Common myeloid progenitor, CD34-positive (primary cell): ENCODE measurements at regions not wholly inside any gene's neighbourhood (a gene's known extent, or its start where the extent isn't known, plus 50 kb on each side); places are given as distances from the start of the nearest gene placed in this dataset.

Experiments used
- CTCF ChIA-PET: fragments of 350-600 bp; sonication (Branson Sonifier 250); formaldehyde crosslinking; loops from one replicate; lab custom pipeline; 2021; ENCODE audit warnings: antibody characterized with exemption; lab: Charles Lee
- POLR2A ChIA-PET: fragments of 350-600 bp; sonication (Branson Sonifier 250); formaldehyde crosslinking; loops from one replicate; lab custom pipeline; 2021; ENCODE audit warnings: antibody characterized with exemption; lab: Charles Lee
- DNase-seq, 3 donors: peaks; one replicate each; pipeline versions ENCODE4 v3.0.0 to v3.0.0-alpha.2; 2013
- H3K27ac ChIP-seq, 2 experiments: 1 replicate in 1 of 2; 2 replicates in 1 of 2; pipeline ENCODE4 v1.7.0; 2013; ENCODE audit warnings: inconsistent platforms in 2 of 2, low read length in 2 of 2, mild to moderate bottlenecking in 2 of 2, low read depth in 1 of 2, moderate library complexity in 1 of 2; ENCODE audit not compliant: severe bottlenecking in 2 of 2, insufficient read depth in 1 of 2, poor library complexity in 1 of 2
- H3K27me3 ChIP-seq, 5 experiments: replicated peaks in 2 of 5; 1 replicate in 3 of 5; 2 replicates in 2 of 5; pipeline versions ENCODE4 v1.6.1 to v1.7.0; 2013; ENCODE audit warnings: low read length in 4 of 5, mild to moderate bottlenecking in 2 of 5, moderate library complexity in 2 of 5, inconsistent platforms in 1 of 5; ENCODE audit not compliant: insufficient read depth in 5 of 5, control insufficient read depth in 4 of 5
- H3K36me3 ChIP-seq, 4 experiments: 1 replicate in 2 of 4; 2 replicates in 2 of 4; pipeline versions ENCODE4 v1.6.1 to v1.7.0; 2013; ENCODE audit warnings: low read length in 3 of 4, control low read depth in 1 of 4, mild to moderate bottlenecking in 1 of 4; ENCODE audit not compliant: control insufficient read depth in 4 of 4, insufficient read depth in 4 of 4
- H3K4me1 ChIP-seq, 4 experiments: 1 replicate in 3 of 4; 2 replicates in 1 of 4; pipeline versions ENCODE4 v1.6.1 to v1.7.1; 2013; ENCODE audit warnings: low read length in 3 of 4, mild to moderate bottlenecking in 3 of 4, control low read depth in 1 of 4, inconsistent platforms in 1 of 4, moderate library complexity in 1 of 4; ENCODE audit not compliant: control insufficient read depth in 4 of 4, insufficient read depth in 4 of 4; ENCODE audit errors: control extremely low read depth in 1 of 4
- H3K4me3 ChIP-seq, 7 experiments: 1 replicate in 4 of 7; 2 replicates in 3 of 7; pipeline versions ENCODE4 v1.5.1 to v1.7.0; 2013; ENCODE audit warnings: mild to moderate bottlenecking in 7 of 7, low read length in 6 of 7, moderate library complexity in 6 of 7, inconsistent platforms in 2 of 7, low read depth in 2 of 7, control low read depth in 1 of 7; ENCODE audit not compliant: insufficient read depth in 4 of 7, control insufficient read depth in 1 of 7; ENCODE audit errors: extremely low read depth in 1 of 7
- H3K9me3 ChIP-seq, 5 experiments: 1 replicate in 4 of 5; 2 replicates in 1 of 5; pipeline versions ENCODE4 v1.6.1 to v1.7.1; 2013; ENCODE audit warnings: low read length in 4 of 5, mild to moderate bottlenecking in 2 of 5, inconsistent platforms in 1 of 5, low read depth in 1 of 5, moderate library complexity in 1 of 5; ENCODE audit not compliant: control insufficient read depth in 4 of 5, insufficient read depth in 2 of 5; ENCODE audit errors: control extremely low read depth in 1 of 5
- WGBS: methylation state at CpG from one replicate; pipeline ENCODE4 v1.1.5; 2013; ENCODE audit not compliant: insufficient coverage; 5-methylcytosine and 5-hydroxymethylcytosine counted together

DNA sequence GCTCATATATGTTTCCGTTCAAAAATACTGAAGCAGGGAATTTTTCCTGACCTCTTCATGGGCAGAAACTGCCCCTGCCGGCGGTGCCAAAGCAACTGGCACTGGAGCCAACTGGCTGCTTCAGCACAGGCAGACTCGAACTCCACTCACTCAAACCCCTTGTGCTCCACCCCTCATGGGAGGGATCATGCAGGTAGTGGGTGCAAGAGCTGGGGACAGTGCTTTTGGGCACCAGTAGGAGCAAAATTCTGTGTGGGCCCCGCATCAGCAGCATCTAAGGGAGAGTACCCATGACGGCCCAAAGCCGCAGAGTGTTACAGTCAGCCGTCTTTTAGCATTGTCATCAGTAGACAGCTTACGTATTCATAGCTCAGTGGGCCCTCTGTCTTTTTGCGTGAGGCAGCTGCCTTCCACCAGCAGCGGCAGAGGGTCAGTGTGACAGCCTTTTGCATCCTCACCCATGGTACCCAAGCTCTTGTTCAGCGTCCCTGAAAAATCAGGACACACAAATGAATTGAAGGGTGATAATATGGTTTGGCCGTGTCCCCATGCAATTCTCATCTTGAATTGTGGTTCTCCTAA, 393.8 kb downstream of the SLITRK6 start:
- 98% methylated on average over 13 of the region's 13 CpGs for WGBS
- no peak for DNase-seq
- Histone ChIP-seq H3K4me3 (no peak overlapping the region), H3K4me1 (no peaks in the 10 kb centered on the region), H3K9me3 (no peaks in the 10 kb centered on the region), H3K27me3 (no peaks in the 10 kb centered on the region), H3K36me3 (no peaks in the 10 kb centered on the region), H3K27ac (no peak overlapping the region)
- CTCF ChIA-PET: no interaction called here
- POLR2A ChIA-PET: interaction anchor here (0.6 kb wide), 1 partner anchor 555 kb away, joined by 4 read pairs; no protein-coding TSS in a partner anchor

DNA sequence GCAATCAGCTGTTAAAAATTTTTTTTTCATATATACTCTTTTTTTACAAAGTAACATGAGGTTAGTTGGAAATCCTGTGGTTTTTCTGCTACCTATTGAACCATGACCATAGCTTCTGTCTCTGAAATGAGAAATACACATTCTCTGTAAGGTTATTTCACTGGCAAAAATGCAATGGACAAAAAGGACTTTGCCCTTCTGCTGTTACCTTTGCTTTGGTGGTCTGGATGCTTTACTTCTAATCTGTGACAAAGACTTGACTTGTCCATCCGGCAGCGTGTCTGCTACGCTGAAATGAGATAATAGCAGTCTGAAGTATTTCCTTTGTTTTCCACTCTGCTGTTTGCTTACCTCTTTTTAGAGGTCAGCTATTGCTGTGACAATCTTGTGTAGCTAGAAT, 412.8 kb downstream of the SLITRK6 start:
- Histone ChIP-seq H3K36me3 (no peaks in the 10 kb centered on the region), H3K27me3 (no peaks in the 10 kb centered on the region), H3K4me1 (no peaks in the 10 kb centered on the region), H3K4me3 (no peak overlapping the region), H3K9me3 (no peaks in the 10 kb centered on the region), H3K27ac (no peak overlapping the region)
- WGBS: 82% methylated on average over 3 of the region's 3 CpGs
- CTCF ChIA-PET: no interaction called here
- POLR2A ChIA-PET: no interaction called here
- DNase-seq: no peak

DNA sequence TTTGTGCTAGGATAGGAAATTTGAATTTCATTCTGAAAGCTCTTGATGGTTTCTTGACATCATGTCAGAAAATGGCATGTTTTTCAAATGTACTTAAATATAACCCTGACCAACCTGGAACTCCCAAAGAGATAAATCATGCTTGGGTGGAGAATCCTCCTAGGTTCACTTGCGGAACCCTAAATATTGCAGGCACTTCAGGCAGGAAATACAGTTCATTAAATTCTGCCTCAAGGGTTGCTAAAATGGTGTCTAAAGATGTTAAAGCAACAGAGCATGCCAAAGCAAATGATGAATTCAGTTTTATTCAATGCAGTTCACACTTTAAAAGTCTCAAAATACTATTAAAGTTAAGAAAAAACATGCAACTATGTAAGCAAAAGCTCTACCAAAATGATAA, 415.9 kb downstream of the SLITRK6 start:
- ChIA-PET POLR2A (no interaction called here), CTCF (no interaction called here)
- no peaks in the 10 kb centered on the region for H3K27me3 ChIP-seq
- no peaks in the 10 kb centered on the region for H3K9me3 ChIP-seq
- 100% methylated on average over 1 of the region's 1 CpG for WGBS
- H3K4me1 ChIP-seq: no peaks in the 10 kb centered on the region
- H3K36me3 ChIP-seq: no peaks in the 10 kb centered on the region
- no peak overlapping the region for H3K4me3 ChIP-seq
- no peak overlapping the region for H3K27ac ChIP-seq
- DNase-seq: no peak

DNA sequence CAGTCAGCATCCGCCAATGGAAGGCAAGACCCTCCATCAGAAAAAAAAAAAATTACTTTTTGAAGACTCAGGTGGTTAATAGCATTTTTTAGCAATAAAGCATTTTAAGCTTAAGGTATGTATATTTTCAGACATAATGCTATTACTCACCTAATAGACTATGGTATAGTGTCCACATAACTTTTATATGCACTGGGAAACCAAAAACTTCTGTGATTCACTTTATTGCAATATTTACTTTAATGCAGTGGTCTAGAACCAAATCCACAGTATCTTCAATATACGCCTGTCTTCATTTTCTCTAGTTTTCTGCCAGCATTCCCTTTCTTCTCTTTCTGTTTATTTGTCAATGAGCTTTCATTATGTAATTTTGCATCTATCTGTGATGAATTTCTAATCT, 418.1 kb downstream of the SLITRK6 start:
- ChIA-PET CTCF (no interaction called here), POLR2A (no interaction called here)
- DNase-seq: no peak
- H3K36me3 ChIP-seq: no peaks in the 10 kb centered on the region
- H3K27ac ChIP-seq: no peak overlapping the region
- no peaks in the 10 kb centered on the region for H3K4me1 ChIP-seq
- WGBS: no CpG with 5 or more reads among the region's 2 CpGs
- H3K27me3 ChIP-seq: no peaks in the 10 kb centered on the region
- H3K4me3 ChIP-seq: no peak overlapping the region
- no peaks in the 10 kb centered on the region for H3K9me3 ChIP-seq

DNA sequence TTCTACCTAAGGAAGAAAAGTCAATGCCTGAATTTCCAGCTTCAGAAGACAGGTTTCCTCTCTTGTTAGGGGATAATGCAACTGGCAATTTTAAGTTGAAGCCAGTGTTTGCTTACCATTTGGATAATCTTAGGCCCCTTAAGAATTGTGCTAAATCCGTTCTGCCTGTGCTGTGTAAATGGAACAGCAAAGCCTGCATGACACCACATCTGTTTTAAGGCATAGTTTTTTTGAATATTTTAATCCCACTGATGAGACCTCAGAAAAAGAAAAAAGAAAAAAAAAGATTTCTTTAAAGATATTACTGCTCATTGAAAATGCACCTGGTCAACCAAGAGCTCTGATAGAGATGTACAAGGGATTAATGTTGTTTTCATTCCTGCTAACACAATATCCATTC, 419.2 kb downstream of the SLITRK6 start:
- no peaks in the 10 kb centered on the region for H3K27me3 ChIP-seq
- DNase-seq: no peak
- H3K4me3 ChIP-seq: no peak overlapping the region
- WGBS: no CpG with 5 or more reads among the region's 1 CpG
- H3K9me3 ChIP-seq: no peaks in the 10 kb centered on the region
- ChIA-PET CTCF (no interaction called here), POLR2A (no interaction called here)
- H3K27ac ChIP-seq: no peak overlapping the region
- no peaks in the 10 kb centered on the region for H3K4me1 ChIP-seq
- H3K36me3 ChIP-seq: no peaks in the 10 kb centered on the region

DNA sequence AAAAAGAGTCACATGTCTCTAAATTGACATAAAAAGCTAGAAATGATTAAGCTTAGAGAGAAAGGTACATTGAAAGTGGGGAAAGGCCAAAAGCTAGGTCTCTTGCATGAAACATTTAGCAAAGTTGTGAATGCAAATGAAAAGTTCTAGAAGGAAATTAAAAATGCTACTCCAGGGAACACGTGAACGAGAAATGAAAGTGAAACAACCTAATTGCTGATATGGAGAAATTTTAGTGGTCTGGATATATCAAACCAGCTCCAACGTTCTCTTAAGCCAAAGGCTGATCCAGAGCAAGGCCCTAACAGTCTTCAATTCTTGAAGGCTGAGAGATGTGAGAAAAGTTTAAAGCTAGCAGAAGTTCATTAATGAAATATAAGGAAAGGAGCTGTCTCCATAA, 419.8 kb downstream of the SLITRK6 start:
- no CpG with 5 or more reads among the region's 3 CpGs for WGBS
- peak in 2 of 3 donors; percentile 1 to 6 for DNase-seq
- CTCF ChIA-PET: no interaction called here
- no peak overlapping the region for H3K4me3 ChIP-seq
- POLR2A ChIA-PET: no interaction called here
- H3K27ac ChIP-seq: no peak overlapping the region
- no peaks in the 10 kb centered on the region for H3K36me3 ChIP-seq
- H3K27me3 ChIP-seq: no peaks in the 10 kb centered on the region
- no peaks in the 10 kb centered on the region for H3K9me3 ChIP-seq
- H3K4me1 ChIP-seq: no peaks in the 10 kb centered on the region

DNA sequence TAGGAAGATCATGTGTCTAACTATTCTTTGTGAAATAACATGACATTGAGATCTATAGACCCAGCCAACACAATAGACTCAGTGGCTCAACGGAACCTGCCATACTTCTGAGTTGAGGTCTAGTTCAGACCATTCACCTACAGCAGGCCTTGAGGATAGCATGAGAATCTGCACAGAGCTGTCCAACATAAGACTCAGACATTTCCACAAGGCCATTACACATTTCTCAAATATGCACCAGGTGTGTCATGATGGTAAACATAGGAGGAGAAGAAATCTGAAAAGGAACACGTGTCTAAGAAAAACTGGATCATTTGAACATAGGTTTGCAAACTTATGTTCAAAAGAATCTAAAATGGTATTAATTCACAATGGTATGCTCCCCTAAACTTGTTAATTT, 421.4 kb downstream of the SLITRK6 start:
- no peaks in the 10 kb centered on the region for H3K36me3 ChIP-seq
- no peak overlapping the region for H3K4me3 ChIP-seq
- no peak overlapping the region for H3K27ac ChIP-seq
- CTCF ChIA-PET: no interaction called here
- no peaks in the 10 kb centered on the region for H3K27me3 ChIP-seq
- H3K4me1 ChIP-seq: no peaks in the 10 kb centered on the region
- H3K9me3 ChIP-seq: no peaks in the 10 kb centered on the region
- WGBS: 100% methylated on average over 1 of the region's 2 CpGs
- DNase-seq: no peak
- POLR2A ChIA-PET: no interaction called here
